Muscle layer of colon (tissue), 2 donors: ENCODE measurements at regions not wholly inside any gene's neighbourhood (a gene's known extent, or its start where the extent isn't known, plus 50 kb on each side); places are given as distances from the start of the nearest gene placed in this dataset.
"Not testable (repeated sequence)": the region's sequence is repeated elsewhere in the genome, so short reads cannot be mapped to it uniquely, and the experiment has no call there.

Experiments
- H3K27ac ChIP-seq: one replicate; pipeline ENCODE4 v1.7.0; 2013; ENCODE audit warnings: low read depth, mild to moderate bottlenecking, low read length, moderate library complexity
- H3K27me3 ChIP-seq, 2 donors: one replicate each; pipeline ENCODE4 v1.7.0; 2013; ENCODE audit warnings: low read length in 2 of 2, mild to moderate bottlenecking in 2 of 2; ENCODE audit not compliant: insufficient read depth in 2 of 2, control insufficient read depth in 1 of 2
- H3K36me3 ChIP-seq: one replicate; pipeline ENCODE4 v1.7.0; 2013; ENCODE audit warnings: mild to moderate bottlenecking, low read length; ENCODE audit not compliant: insufficient read depth
- H3K4me1 ChIP-seq: one replicate; pipeline ENCODE4 v1.7.0; 2013; ENCODE audit warnings: mild to moderate bottlenecking, low read length; ENCODE audit not compliant: insufficient read depth
- H3K4me3 ChIP-seq, 2 donors: one replicate each; pipeline ENCODE4 v1.7.0; 2013; ENCODE audit warnings: low read length in 2 of 2, low read depth in 1 of 2, mild to moderate bottlenecking in 1 of 2, moderate library complexity in 1 of 2
- H3K9ac ChIP-seq: one replicate; pipeline ENCODE4 v1.7.0; 2013; ENCODE audit warnings: low read length
- H3K9me3 ChIP-seq: one replicate; pipeline ENCODE4 v1.7.0; 2013; ENCODE audit warnings: mild to moderate bottlenecking, low read length
- donor health status: abdominal sarcoma.
- donor health status: Adenocarcinoma of cecum.

DNA sequence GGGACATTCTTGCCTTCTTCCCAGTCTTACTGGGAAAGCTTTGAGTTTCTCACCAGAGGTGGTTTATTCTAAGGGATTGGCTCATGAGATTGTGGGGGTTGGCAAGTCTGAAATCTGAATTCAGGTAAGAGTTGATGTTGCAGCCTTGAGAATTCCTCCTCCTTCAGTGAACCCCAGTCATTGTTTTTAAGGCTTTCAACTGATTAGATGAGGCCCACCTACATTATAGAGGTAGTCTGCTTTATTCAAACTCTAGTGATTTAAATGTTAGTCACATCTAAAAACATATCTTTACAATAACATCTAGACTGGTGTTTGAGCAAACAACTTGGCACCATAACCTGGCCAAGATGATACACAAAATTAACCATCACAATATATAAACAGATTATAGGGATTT, 156.5 kb upstream of the MED14 start:
- Histone ChIP-seq H3K9me3 (peaks cover 7% of the 10 kb centered on the region), H3K9ac (no peak overlapping the region), H3K4me1 (no peaks in the 10 kb centered on the region), H3K27ac (no peak overlapping the region), H3K27me3 (peaks cover 0 to 4% of the 10 kb centered on the region in 2 donors), H3K4me3 (no peak overlapping the region), H3K36me3 (no peaks in the 10 kb centered on the region)

DNA sequence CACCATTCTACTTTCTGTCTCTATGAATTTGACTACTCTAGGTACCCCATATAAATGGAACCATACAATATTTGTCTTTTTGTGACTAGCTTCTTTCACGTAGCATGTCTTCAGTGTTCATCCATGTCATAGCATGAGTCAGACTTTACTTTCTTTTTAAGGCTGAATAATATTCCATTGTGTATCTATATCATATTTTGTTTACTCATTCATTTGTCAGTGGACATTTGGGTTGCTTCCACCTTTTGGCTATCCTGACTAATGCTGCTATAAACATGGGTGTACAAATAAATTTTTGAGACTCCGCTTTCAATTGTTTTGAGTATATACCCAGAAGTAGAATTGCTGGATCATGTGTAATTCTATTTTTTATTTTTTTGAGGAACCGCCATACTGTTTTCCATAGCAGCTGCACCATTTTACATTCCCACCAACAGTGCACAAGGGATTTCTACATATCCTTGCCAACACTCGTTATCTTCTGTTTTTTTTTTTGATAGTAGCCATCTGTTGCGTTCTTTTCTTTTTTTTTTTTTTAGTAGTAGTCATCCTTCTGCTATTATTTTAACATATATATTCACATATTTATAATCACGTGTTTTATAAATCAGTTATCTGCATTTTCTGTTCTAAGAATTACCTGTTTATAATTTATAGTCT, 158.0 kb upstream of the MED14 start:
- H3K4me3 ChIP-seq: no peak overlapping the region
- no peak overlapping the region for H3K27ac ChIP-seq
- no peaks in the 10 kb centered on the region for H3K4me1 ChIP-seq
- H3K9ac ChIP-seq: no peak overlapping the region
- H3K27me3 ChIP-seq: peaks cover 0 to 4% of the 10 kb centered on the region in 2 donors
- peaks cover 7% of the 10 kb centered on the region for H3K9me3 ChIP-seq
- H3K36me3 ChIP-seq: no peaks in the 10 kb centered on the region

DNA sequence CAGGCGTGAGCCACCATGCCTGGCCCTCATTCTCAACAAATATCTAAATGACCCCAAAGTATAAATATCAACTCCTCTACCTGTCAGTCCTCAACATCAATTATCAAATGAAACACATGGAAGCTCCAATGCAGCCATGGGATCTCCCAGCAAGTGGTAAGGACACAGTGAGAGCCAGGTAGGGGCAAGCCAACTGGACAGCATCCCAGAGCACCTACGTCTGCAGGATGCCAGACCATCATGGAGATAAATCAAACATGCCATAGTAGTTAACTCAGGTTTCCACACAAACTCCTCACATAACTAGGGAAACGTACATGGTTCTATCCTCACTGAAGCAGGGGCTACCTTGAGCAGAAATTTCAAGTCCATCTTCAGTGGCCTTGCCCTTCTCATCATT, 159.9 kb upstream of the MED14 start:
- H3K27ac ChIP-seq: no peak overlapping the region
- H3K4me3 ChIP-seq: no peak overlapping the region
- H3K27me3 ChIP-seq: peaks cover 0 to 4% of the 10 kb centered on the region in 2 donors
- no peaks in the 10 kb centered on the region for H3K36me3 ChIP-seq
- peaks cover 7% of the 10 kb centered on the region for H3K9me3 ChIP-seq
- H3K9ac ChIP-seq: no peak overlapping the region
- no peaks in the 10 kb centered on the region for H3K4me1 ChIP-seq

DNA sequence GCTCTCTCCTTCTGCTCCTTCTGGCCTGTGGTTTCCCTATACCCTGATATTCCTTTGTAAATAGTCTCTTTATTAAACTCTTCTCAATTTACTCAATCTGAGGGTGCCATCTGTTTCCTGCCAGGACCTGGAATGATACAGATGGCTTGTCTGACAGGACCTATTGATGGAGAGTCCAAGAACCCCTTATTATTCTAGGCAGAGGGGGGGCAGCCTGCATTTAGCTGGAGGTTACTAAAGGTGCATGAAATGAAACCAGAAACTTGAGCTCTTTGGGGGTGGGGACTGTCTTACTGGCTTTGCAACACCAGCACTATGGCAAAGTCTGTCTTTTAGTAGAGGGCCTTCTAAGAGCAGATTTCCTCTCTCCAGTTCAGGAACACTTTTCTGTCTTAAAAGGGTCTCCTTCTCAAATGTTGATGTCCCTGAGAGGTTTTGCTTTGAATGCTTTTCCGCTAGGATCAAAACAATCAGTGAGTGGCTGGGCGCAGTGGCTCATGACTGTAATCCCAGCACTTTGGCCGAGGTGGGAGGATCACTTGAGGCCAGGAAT, 162.5 kb upstream of the MED14 start:
- Histone ChIP-seq H3K4me3 (no peak overlapping the region), H3K27me3 (peaks cover 0 to 4% of the 10 kb centered on the region in 2 donors), H3K4me1 (no peaks in the 10 kb centered on the region), H3K9me3 (no peaks in the 10 kb centered on the region), H3K36me3 (no peaks in the 10 kb centered on the region), H3K27ac (no peak overlapping the region), H3K9ac (no peak overlapping the region)

DNA sequence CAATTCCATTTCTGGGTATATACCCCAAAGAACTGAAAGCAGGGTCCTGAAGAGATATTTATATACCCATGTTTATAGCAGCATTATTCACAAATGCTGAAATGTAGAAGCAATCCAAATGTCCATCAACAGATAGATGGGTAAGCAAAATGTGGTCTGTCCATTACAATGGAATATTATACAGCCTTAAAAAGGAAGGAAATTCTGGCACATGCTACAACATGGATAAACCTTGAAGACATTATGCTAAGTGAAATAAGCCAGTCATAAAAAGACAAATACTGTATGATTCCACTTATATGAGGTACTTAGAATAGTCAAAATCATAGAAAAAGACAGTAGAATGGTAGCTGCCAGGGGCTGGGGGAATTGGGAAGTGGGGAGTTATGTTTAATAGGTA, 169.4 kb upstream of the MED14 start:
- H3K36me3 ChIP-seq, H3K27me3 ChIP-seq, H3K9me3 ChIP-seq, H3K27ac ChIP-seq, H3K4me3 ChIP-seq, H3K4me1 ChIP-seq, H3K9ac ChIP-seq: not testable (repeated sequence)

DNA sequence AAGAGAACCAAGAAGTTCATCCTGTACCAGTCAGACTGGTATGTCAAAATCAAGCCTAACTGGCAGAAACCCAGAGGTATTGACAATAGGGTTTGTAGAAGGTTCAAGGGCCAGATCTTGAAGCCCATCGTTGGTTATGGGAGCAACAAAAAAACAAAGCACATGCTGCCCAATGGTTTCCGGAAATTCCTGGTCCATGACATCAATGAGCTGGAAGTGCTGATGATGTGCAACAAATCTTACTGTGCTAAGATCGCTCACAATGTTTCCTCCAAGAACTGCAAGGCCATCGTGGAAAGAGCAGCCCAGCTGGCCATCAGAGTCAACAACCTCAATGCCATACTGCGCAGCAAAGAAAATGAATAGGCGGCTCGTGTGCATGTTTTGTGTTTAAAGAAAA, 172.7 kb upstream of the MED14 start:
- H3K27me3 ChIP-seq: no peaks in the 10 kb centered on the region
- peaks cover 3% of the 10 kb centered on the region for H3K9me3 ChIP-seq
- no peak overlapping the region for H3K9ac ChIP-seq
- no peaks in the 10 kb centered on the region for H3K36me3 ChIP-seq
- no peak overlapping the region for H3K4me3 ChIP-seq
- no peaks in the 10 kb centered on the region for H3K4me1 ChIP-seq
- H3K27ac ChIP-seq: no peak overlapping the region

DNA sequence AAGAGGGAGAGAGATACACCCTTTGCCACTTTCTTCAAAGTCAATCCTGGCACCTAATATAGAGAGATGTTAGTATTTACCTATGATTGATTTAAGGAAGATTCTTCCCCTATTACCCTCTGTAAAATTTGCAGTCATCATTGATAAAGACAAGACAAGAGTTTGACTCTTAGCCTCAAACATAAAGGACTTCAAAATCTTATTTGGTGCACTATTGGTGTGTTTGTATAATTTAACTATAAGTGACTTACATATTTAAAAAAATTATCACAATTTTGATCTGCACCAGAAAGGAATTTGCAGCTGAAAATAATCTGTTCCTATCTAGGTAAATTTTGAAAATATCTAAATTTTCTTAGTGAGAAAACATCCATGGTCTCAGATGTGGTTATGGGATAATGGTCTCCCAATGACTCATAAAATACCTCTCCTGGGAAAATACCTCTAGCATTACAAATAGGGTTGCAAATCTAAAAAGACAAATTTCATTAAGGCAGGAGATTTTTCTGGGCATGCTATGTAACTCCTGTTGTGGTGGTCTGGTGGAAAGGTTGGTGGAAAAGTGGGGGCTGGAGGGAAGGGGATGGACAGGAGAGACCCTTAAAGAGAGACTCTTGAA, 173.6 kb upstream of the MED14 start:
- no peaks in the 10 kb centered on the region for H3K36me3 ChIP-seq
- H3K9me3 ChIP-seq: peaks cover 3% of the 10 kb centered on the region
- no peak overlapping the region for H3K4me3 ChIP-seq
- H3K27ac ChIP-seq: no peak overlapping the region
- no peaks in the 10 kb centered on the region for H3K4me1 ChIP-seq
- H3K27me3 ChIP-seq: no peaks in the 10 kb centered on the region
- no peak overlapping the region for H3K9ac ChIP-seq

DNA sequence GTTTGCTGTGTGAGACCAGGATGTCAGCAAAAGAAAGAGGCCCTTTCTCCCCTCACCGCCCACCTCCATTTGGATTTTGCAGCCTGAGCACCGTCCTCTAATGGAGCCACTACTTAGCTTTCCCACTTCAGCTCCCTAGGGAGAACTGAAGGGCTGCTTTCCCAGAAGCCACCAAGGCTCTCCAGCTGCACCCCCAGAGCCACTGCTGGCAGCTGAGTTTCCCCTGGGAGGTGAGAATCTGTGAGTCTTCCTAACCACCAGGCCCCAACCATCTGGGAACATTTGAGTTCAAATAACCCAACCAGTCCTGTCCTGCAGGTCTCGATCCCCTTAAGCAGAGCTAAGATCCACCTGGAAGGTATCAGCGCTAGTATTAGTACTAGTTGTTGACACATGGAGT, 173.1 kb upstream of the USP9X start:
- no peak overlapping the region for H3K27ac ChIP-seq
- H3K4me3 ChIP-seq: no peak overlapping the region
- H3K36me3 ChIP-seq: no peaks in the 10 kb centered on the region
- H3K27me3 ChIP-seq: no peaks in the 10 kb centered on the region
- no peaks in the 10 kb centered on the region for H3K4me1 ChIP-seq
- H3K9ac ChIP-seq: no peak overlapping the region
- no peaks in the 10 kb centered on the region for H3K9me3 ChIP-seq

DNA sequence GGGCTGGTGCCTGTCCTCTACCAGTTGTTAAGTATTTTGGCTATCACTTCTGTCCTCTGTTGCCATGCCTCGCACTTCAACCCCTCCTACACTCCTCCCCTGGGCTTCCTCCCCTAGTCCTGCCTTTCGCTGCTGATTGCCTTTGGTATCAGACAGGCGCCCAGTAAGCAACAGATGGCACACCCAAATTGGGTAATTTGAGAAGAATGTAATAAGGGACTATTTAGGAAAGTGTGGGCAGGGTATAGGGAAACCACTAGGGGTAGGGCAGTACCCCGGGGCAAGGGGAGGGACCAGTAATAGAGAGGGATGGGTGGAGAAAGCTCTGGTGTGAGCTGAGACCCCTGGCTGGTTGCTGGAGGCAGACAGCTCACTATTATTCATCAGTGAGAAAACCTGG, 172.7 kb upstream of the USP9X start:
- no peak overlapping the region for H3K4me3 ChIP-seq
- no peak overlapping the region for H3K27ac ChIP-seq

DNA sequence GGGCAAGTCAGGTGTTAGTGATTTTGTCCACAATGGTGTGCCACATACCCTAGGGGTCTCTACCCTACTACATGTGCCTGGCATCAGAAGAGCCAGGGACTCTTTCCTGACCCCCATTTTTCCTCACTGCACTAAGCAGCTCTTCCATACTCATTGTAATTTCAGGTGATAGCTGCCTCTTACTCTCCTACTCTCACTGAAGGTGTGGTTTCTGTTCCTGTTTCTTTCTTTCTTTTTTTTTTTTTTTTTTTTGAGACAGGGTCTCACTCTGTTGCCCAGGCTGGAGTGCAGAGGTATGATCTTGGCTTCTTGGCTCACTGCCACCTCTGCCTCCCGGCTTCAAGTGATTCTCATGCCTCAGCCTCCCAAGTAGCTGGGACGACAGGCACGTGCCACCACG, 164.9 kb upstream of the USP9X start:
- H3K4me1 ChIP-seq: no peaks in the 10 kb centered on the region
- no peak overlapping the region for H3K27ac ChIP-seq
- H3K9me3 ChIP-seq: no peaks in the 10 kb centered on the region
- H3K36me3 ChIP-seq: no peaks in the 10 kb centered on the region
- no peak overlapping the region for H3K4me3 ChIP-seq
- H3K9ac ChIP-seq: no peak overlapping the region
- no peaks in the 10 kb centered on the region for H3K27me3 ChIP-seq

More for the DNA sequence above, 172.7 kb upstream of the USP9X start:
- H3K36me3 ChIP-seq: no peaks in the 10 kb centered on the region
- H3K27me3 ChIP-seq: no peaks in the 10 kb centered on the region
- no peak overlapping the region for H3K9ac ChIP-seq
- no peaks in the 10 kb centered on the region for H3K9me3 ChIP-seq
- no peaks in the 10 kb centered on the region for H3K4me1 ChIP-seq

DNA sequence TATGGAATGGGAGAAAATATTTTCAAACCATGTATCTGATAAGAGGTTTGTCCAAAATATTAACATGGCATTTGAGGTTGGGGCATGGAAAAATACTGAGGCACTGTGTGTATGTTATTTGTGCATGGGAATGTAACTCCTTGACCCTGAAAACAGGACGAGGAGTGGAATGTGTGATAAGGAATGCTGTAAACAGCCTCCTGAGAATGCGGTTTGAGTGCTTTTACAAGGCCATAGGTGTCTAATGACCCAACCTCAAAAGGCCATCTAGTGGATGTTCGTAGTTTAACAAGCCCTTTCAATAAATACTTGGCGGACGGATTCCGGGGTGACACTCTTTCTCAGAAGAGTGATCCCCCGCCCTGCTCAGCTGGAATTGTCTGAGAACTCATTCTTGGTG, 162.9 kb upstream of the USP9X start:
- Histone ChIP-seq H3K9me3 (no peaks in the 10 kb centered on the region), H3K9ac (no peak overlapping the region), H3K36me3 (no peaks in the 10 kb centered on the region), H3K27me3 (no peaks in the 10 kb centered on the region), H3K27ac (no peak overlapping the region), H3K4me3 (no peak overlapping the region), H3K4me1 (no peaks in the 10 kb centered on the region)
